ENCODE measurements at regions not wholly inside any gene's neighbourhood (a gene's known extent, or its start where the extent isn't known, plus 50 kb on each side); places are given as distances from the start of the nearest gene placed in this dataset.
A peak's percentile ranks its signal among the peaks of the same experiment; 100 is the strongest.

GRCh38 chr14:61891170-61891569 lies 128.9 kb downstream of the SNAPC1 start:
- no peak for DNase-seq
- Histone ChIP-seq H2BK5ac (ENCODE audit: insufficient read length, low read length) (no peak overlapping the region), H4K20me1 (ENCODE audit: control insufficient read depth, insufficient read depth, insufficient read length) (no peaks in the 10 kb centered on the region), H3T11ph (ENCODE audit: low read length) (no peak overlapping the region), H3K4ac (ENCODE audit: low read depth, low read length) (no peak overlapping the region), H3K56ac (ENCODE audit: insufficient read length, low read depth, low read length) (no peak overlapping the region), H2BK15ac (ENCODE audit: low read depth, low read length) (no peak overlapping the region), H4K91ac (ENCODE audit: insufficient read length, low read depth, low read length) (no peak overlapping the region), H3K9me3 (ENCODE audit: control insufficient read depth, low read depth, low read length) (no peaks in the 10 kb centered on the region), H3K4me2 (ENCODE audit: insufficient read depth, insufficient read length, low read length) (no peak overlapping the region), H2BK20ac (ENCODE audit: low read depth, low read length, poor library complexity, severe bottlenecking) (no peak overlapping the region), H3K18ac (ENCODE audit: insufficient read length, low read depth, low read length) (no peak overlapping the region), H2AFZ (ENCODE audit: low read length) (no peak overlapping the region), H4K8ac (replicated peaks; ENCODE audit: insufficient read length, low read depth, low read length) (no peak overlapping the region), H3K79me2 (ENCODE audit: insufficient read depth, low read length) (no peaks in the 10 kb centered on the region), H3K14ac (ENCODE audit: insufficient read depth, low read length) (no peak overlapping the region), H4K5ac (ENCODE audit: insufficient read length, low read depth, low read length) (no peak overlapping the region), H3K9ac (ENCODE audit: extremely low read depth, insufficient read length, low read length) (no peak overlapping the region), H3K23me2 (ENCODE audit: insufficient read length, low read depth, low read length, poor library complexity, severe bottlenecking) (no peaks in the 10 kb centered on the region), H3K79me1 (ENCODE audit: insufficient read depth, low read depth, low read length, poor library complexity, severe bottlenecking) (no peaks in the 10 kb centered on the region), H2AK5ac (ENCODE audit: insufficient read length, low read length) (no peak overlapping the region), H3K4me1 (ENCODE audit: insufficient read depth, low read length) (peaks cover 6% of the 10 kb centered on the region; the same call in 1 of the 2 replicates), H3K23ac (ENCODE audit: insufficient read length, low read depth, low read length) (no peak overlapping the region), H2BK120ac (ENCODE audit: low read depth, low read length, poor library complexity, severe bottlenecking) (no peak overlapping the region), H2BK12ac (ENCODE audit: insufficient read length, low read depth, low read length) (no peak overlapping the region), H3K27ac (ENCODE audit: insufficient read length, low read depth, low read length) (no peak overlapping the region), H3K27me3 (ENCODE audit: insufficient read depth, low read length) (no peaks in the 10 kb centered on the region)
- Mint-ChIP-seq H3K36me3 (ENCODE audit: insufficient read depth in 1 of 3, low read depth in 3 of 3) (no peaks in the 10 kb centered on the region), H3K27me3 (ENCODE audit: low read depth) (no peaks in the 10 kb centered on the region), H3K9me3 (no peaks in the 10 kb centered on the region), H3K27ac (peak overlapping the region in 1 of 3 experiments; percentile 25; a peak in 2 of 7 replicates), H3K4me3 (no peak overlapping the region), H3K4me1 (peaks cover 30 to 32% of the 10 kb centered on the region in 2 experiments)
- no CpG with 5 or more reads among the region's 5 CpGs for WGBS (ENCODE audit: extremely low coverage, insufficient read length, low lambda C conversion rate)
- TF ChIP-seq CTCF (conservative IDR thresholded peaks at IDR 0.05): no peak

Data from H9 (cell line).